SU-DHL-6 (cell line): ENCODE measurements at regions not wholly inside any gene's neighbourhood (a gene's known extent, or its start where the extent isn't known, plus 50 kb on each side); places are given as distances from the start of the nearest gene placed in this dataset.

Source experiments
- H2AFZ ChIP-seq: fragments of 200-600 bp; sonication (generic); 2 replicates; pipeline ENCODE4 v1.6.1; 2014; ENCODE audit warnings: low read depth, mild to moderate bottlenecking, moderate library complexity, mixed read lengths, antibody characterized with exemption, low read length; ENCODE audit not compliant: severe bottlenecking
- H3F3A ChIP-seq: fragments of 200-600 bp; shearing (Covaris generic); 2 replicates; pipeline ENCODE4 v1.6.0; 2016; ENCODE audit warnings: antibody characterized with exemption, mild to moderate bottlenecking; ENCODE audit not compliant: insufficient read depth
- H3K27ac ChIP-seq: fragments of 200-600 bp; sonication (generic); 2 replicates; pipeline ENCODE4 v1.5.1; 2016; ENCODE audit warnings: low read depth, mild to moderate bottlenecking, low read length, moderate library complexity, mixed read lengths
- H3K27me3 ChIP-seq: fragments of 200-600 bp; sonication (generic), shearing (Covaris generic); 2 replicates; pipeline ENCODE4 v1.6.0; 2014; ENCODE audit warnings: mild to moderate bottlenecking, low read length
- H3K36me3 ChIP-seq: fragments of 200-600 bp; sonication (generic); 2 replicates; pipeline ENCODE4 v1.6.1; 2014; ENCODE audit warnings: mild to moderate bottlenecking, low read length, mixed read lengths
- H3K4me2 ChIP-seq: fragments of 300-600, 200-600 bp; shearing (Covaris generic), sonication (generic); 2 replicates; pipeline ENCODE4 v1.6.0; 2014; ENCODE audit warnings: low read length, low read depth, mild to moderate bottlenecking; ENCODE audit not compliant: poor library complexity, severe bottlenecking
- H3K4me3 ChIP-seq: fragments of 200-600 bp; sonication (generic); 2 replicates; pipeline ENCODE4 v1.5.1; 2014; ENCODE audit warnings: antibody characterized with exemption, low read length, mild to moderate bottlenecking, mixed read lengths; ENCODE audit not compliant: insufficient read depth, poor library complexity, severe bottlenecking
- H3K79me2 ChIP-seq: fragments of 200-600 bp; sonication (generic); 2 replicates; pipeline ENCODE4 v1.6.1; 2014; ENCODE audit warnings: mild to moderate bottlenecking, low read length, moderate library complexity; ENCODE audit not compliant: insufficient read depth
- H3K9ac ChIP-seq: fragments of 200-600 bp; sonication (generic); 2 replicates; pipeline ENCODE4 v1.7.0; 2014; ENCODE audit warnings: mild to moderate bottlenecking, low read length
- H3K9me2 ChIP-seq: fragments of 200-600 bp; sonication (generic); replicated peaks from 2 replicates; pipeline ENCODE4 v1.6.1; 2014; ENCODE audit warnings: low read length; ENCODE audit not compliant: insufficient read depth
- H3K9me3 ChIP-seq: fragments of 200-600 bp; sonication (generic); 2 replicates; pipeline ENCODE4 v1.6.1; 2014; ENCODE audit warnings: low read length, mixed read lengths; ENCODE audit not compliant: insufficient read depth
- H4K20me1 ChIP-seq: fragments of 200-600 bp; sonication (generic); 2 replicates; pipeline ENCODE4 v1.6.1; 2014; ENCODE audit warnings: low read depth, mild to moderate bottlenecking, antibody characterized with exemption, low read length, moderate library complexity, mixed read lengths
- EZH2phosphoT487 ChIP-seq: fragments of 200-600 bp; sonication (generic), shearing (Covaris generic); conservative IDR thresholded peaks from 2 replicates; pipeline ENCODE4 v1.6.1; 2018; ENCODE audit warnings: mild to moderate bottlenecking, antibody characterized with exemption, low read length, moderate library complexity, mixed read lengths
- TF ChIP-seq, protein P1 (sequence below): fragments of 200-600 bp; sonication (generic); IDR thresholded peaks from one replicate; pipeline ENCODE4 v1.5.1; 2017; ENCODE audit warnings: antibody characterized with exemption, mild to moderate bottlenecking, low read length, moderate library complexity; ENCODE audit not compliant: insufficient read depth, poor library complexity, severe bottlenecking

- Histone ChIP-seq H2AFZ (no peak overlapping the region), H3K9me2 (no peaks in the 10 kb centered on the region), H3K27ac (no peak overlapping the region), H3K4me2 (no peak overlapping the region), H4K20me1 (no peaks in the 10 kb centered on the region), H3F3A (no peaks in the 10 kb centered on the region), H3K9me3 (no peaks in the 10 kb centered on the region), H3K9ac (no peak overlapping the region), H3K4me3 (no peak overlapping the region), H3K27me3 (0 out of 2 replicates have a peak, but pooled peaks cover 3% of the 10 kb centered on the region), H3K36me3 (no peaks in the 10 kb centered on the region), H3K79me2 (no peaks in the 10 kb centered on the region)
- TF ChIP-seq EZH2phosphoT487 = no peak
These were observed 69.7 kb downstream of the RPS6KA4 start for GRCh38 chr11:64428693-64429092.

DNA sequence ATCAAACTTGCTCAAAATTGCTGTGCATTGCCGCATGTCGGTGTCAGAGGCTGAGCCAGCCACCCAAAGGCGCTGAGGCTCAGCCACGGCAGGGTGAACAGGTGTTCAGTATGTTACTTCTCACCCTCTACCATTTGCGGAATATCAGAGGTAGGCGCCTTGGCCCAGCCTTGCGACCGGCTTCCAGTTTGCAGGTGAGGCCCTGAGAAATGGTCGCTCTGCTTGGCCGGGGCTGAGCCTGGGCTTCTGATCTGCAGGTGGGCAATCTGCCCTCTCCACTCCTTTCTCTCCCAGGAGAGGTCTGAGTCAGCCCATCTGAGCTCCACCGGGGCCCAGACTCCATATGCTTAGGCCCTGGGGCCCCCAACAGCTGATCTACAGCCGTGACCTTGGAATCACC lies 71.0 kb downstream of the RPS6KA4 start:
- Histone ChIP-seq H3F3A (no peaks in the 10 kb centered on the region), H3K9ac (no peak overlapping the region), H3K27me3 (no peaks in the 10 kb centered on the region), H3K27ac (no peak overlapping the region), H2AFZ (no peak overlapping the region), H3K36me3 (no peaks in the 10 kb centered on the region), H4K20me1 (no peaks in the 10 kb centered on the region), H3K4me2 (no peak overlapping the region), H3K79me2 (no peaks in the 10 kb centered on the region), H3K9me2 (no peaks in the 10 kb centered on the region), H3K4me3 (no peak overlapping the region), H3K9me3 (no peaks in the 10 kb centered on the region)
- no peak for TF ChIP-seq EZH2phosphoT487
- TF ChIP-seq, protein P1, sequence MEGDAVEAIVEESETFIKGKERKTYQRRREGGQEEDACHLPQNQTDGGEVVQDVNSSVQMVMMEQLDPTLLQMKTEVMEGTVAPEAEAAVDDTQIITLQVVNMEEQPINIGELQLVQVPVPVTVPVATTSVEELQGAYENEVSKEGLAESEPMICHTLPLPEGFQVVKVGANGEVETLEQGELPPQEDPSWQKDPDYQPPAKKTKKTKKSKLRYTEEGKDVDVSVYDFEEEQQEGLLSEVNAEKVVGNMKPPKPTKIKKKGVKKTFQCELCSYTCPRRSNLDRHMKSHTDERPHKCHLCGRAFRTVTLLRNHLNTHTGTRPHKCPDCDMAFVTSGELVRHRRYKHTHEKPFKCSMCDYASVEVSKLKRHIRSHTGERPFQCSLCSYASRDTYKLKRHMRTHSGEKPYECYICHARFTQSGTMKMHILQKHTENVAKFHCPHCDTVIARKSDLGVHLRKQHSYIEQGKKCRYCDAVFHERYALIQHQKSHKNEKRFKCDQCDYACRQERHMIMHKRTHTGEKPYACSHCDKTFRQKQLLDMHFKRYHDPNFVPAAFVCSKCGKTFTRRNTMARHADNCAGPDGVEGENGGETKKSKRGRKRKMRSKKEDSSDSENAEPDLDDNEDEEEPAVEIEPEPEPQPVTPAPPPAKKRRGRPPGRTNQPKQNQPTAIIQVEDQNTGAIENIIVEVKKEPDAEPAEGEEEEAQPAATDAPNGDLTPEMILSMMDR = no peak

DNA sequence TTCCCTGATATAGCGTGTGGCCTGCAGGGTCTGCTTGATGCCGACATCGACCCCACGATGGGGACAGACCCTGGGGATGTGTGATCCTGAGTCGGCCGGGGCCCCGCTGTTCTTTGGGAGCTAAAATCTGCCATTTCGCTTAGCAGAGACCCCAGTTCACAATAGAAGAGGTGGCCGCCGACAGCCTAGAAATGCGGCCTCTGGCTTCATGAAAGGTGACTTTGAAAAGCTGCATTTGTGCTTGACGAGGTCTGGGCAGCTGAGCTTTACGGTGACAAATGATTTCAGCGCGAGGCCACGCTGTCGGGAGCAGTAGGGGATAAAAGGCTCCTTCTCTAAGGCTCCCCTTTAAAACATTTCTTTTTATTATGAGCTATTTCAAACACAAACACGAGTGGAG lies 71.7 kb downstream of the RPS6KA4 start:
- no peaks in the 10 kb centered on the region for H3K36me3 ChIP-seq
- H4K20me1 ChIP-seq = no peaks in the 10 kb centered on the region
- H3K9me3 ChIP-seq = no peaks in the 10 kb centered on the region
- no peaks in the 10 kb centered on the region for H3K27me3 ChIP-seq
- H3K4me2 ChIP-seq = no peak overlapping the region
- no peaks in the 10 kb centered on the region for H3K9me2 ChIP-seq
- no peaks in the 10 kb centered on the region for H3F3A ChIP-seq
- H3K79me2 ChIP-seq = no peaks in the 10 kb centered on the region
- no peak overlapping the region for H3K27ac ChIP-seq
- H3K9ac ChIP-seq = no peak overlapping the region
- no peak overlapping the region for H3K4me3 ChIP-seq
- no peak for TF ChIP-seq EZH2phosphoT487
- TF ChIP-seq, protein P1 = no peak
- H2AFZ ChIP-seq = no peak overlapping the region

DNA sequence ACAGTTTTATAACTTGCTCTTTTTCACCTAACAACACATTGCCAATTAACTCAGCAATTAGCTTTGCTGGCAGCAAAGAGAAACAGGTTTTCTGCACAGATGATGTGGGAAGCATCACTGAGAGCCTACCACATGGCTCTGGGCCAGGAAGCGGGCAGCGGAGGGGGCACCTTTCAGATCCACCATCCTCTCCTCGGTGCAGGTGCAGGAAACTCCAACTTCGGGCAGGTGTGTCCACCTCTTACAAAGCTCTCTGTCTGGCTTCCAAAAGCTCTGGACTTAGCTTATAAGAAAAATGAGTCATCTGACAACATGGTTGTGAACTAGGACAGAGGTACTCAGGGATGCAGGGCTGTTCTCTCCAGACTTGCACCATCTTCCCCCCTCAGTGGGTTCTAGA lies 77.0 kb downstream of the RPS6KA4 start:
- TF ChIP-seq, protein P1 = no peak
- TF ChIP-seq EZH2phosphoT487 = no peak
- H4K20me1 ChIP-seq = no peaks in the 10 kb centered on the region
- no peak overlapping the region for H2AFZ ChIP-seq
- no peaks in the 10 kb centered on the region for H3K36me3 ChIP-seq
- H3K4me2 ChIP-seq = no peak overlapping the region
- no peaks in the 10 kb centered on the region for H3K9me3 ChIP-seq
- H3K9ac ChIP-seq = no peak overlapping the region
- no peaks in the 10 kb centered on the region for H3K27me3 ChIP-seq
- no peaks in the 10 kb centered on the region for H3K9me2 ChIP-seq
- H3K27ac ChIP-seq = no peak overlapping the region
- no peaks in the 10 kb centered on the region for H3F3A ChIP-seq
- H3K79me2 ChIP-seq = no peaks in the 10 kb centered on the region
- H3K4me3 ChIP-seq = no peak overlapping the region
